ENCODE measurements at regions not wholly inside any gene's neighbourhood (a gene's known extent, or its start where the extent isn't known, plus 50 kb on each side); places are given as distances from the start of the nearest gene placed in this dataset.
"Not testable (repeated sequence)": the region's sequence is repeated elsewhere in the genome, so short reads cannot be mapped to it uniquely, and the experiment has no call there.

DNA sequence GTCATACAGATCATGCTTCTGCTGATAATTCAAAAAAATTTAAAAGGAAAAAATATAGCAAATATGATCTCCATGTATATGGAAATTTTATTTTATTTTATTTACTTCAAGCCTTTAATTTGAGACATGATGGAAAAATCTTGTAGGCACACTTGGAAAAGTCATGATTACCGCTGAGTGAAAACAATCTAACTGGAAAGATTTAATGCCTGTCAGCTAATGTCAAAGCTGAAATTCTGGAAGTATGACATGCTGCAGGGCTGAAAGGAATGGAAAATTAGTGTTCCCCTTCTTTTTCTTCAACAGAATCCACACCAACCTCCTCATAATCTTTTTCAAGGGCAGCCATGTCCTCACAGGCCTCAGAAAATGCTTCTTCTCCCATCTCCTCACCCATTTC is 58.2 kb downstream of the RPRM start:
- DNase-seq = no peak

GRCh38 chr2:153417077-153417476 is 61.5 kb downstream of the RPRM start:
- no peak for DNase-seq

DNA sequence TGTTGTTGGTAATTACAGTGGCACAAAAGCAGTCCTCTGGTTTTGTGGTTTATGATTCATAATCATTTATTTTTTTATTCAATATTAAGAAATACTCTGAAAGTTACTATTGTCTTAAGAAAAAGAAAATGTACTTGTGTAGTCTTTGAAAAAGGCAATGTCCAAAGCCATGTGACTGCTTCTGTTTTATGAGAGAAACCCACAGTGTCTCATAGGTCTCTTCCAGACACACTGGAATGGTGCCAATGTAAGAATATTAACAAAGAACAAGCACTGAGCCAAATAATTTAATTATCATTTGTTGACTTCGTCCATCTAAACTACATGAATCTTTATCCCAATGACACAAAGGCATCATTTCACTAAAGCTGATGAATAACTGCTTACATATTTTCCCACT is 62.5 kb downstream of the RPRM start:
- DNase-seq = no peak

GRCh38 chr2:153408710-153409385 is 69.7 kb downstream of the RPRM start:
- no peak for DNase-seq

GRCh38 chr2:153405196-153405595 is 73.4 kb downstream of the RPRM start:
- no peak for DNase-seq

- no peak for DNase-seq
Observed at GRCh38 chr2:153404792-153405191, 73.8 kb downstream of the RPRM start.

DNA sequence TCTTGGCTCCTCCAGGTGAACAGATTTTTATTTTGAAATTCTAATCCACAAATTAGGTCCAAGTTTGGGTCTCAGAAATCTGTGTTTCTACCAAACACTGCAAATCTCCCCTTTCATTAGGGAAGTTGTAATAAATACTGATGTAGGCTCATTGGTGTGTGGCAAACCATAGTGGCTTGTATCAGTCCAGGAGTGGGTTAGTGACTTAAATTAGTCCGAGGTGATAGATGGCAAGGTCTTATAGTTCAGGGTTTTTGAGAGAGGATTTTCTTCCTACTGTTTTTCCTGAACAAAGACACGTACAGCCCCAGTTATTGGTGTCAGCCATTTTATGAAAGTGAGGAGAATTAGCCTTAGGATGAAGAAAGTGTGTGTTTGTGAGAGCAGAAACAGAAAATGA is 74.6 kb downstream of the RPRM start:
- no peak for DNase-seq

- not testable (repeated sequence) for DNase-seq
Observed at GRCh38 chr2:153403352-153403751, 75.2 kb downstream of the RPRM start.

DNA sequence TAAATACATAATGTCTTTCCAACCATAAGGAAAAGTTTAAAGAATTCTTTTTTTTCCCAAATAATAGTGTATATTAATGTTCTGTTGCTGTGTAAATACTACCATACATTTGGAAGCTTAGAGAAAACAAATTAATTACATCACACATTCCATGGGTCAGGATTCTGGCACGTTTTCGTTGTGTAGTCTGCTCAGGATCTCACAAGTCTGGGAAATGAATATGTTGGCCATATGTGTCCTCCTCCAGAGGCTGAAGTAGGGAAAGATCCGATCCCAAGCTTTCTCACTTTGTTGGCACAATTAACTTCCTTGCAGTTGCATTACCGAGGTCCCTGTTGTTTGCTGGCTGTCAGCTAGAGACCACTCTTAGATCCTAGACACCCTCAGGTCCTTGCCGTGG is 83.9 kb downstream of the RPRM start:
- no peak for DNase-seq

GRCh38 chr2:153394247-153394646 is 84.3 kb downstream of the RPRM start:
- DNase-seq = no peak

DNA sequence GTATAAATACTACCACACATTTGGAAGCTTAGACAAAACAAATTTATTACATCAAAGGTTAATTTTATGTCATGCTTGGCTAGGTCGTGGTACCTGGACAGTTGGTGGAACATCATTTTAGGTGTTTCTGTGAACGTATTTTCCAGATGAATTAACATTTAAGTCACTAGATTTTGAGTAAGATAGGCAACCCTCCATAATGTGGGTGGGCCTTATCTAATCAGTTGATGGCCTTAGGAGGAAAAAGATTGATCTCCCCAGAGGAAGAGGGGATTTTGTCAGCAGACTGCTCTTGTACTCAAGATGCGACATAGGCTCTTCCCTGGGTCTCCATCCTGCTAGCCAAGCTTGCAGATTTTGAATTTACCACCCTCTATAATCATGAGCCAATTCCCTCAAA is 85.0 kb downstream of the RPRM start:
- no peak for DNase-seq

GRCh38 chr2:153391131-153391530 is 87.4 kb downstream of the RPRM start:
- no peak for DNase-seq

DNA sequence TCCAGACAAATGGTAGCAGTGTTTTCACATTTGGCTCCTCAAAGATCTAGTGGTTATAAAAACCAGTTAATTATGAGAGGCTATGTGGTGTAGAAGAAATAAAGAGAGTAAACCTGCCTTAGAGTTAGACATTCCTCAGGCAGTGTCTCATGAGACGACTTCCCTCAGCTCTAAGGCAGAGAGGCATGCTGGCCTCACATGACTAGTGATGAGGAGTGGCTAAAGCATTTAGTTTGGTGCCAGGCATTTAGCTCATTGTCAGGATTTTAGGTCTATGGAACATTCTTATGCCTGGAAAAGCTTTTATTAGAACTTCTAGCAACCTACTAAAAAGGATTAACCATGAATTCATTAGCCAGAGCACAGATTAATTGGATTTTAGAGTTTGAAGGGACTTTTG is 90.3 kb downstream of the RPRM start:
- DNase-seq = no peak

- no peak for DNase-seq
Observed at GRCh38 chr2:153387203-153387602, 91.4 kb downstream of the RPRM start.

GRCh38 chr2:153386481-153386897 is 92.1 kb downstream of the RPRM start:
- DNase-seq = no peak

DNA sequence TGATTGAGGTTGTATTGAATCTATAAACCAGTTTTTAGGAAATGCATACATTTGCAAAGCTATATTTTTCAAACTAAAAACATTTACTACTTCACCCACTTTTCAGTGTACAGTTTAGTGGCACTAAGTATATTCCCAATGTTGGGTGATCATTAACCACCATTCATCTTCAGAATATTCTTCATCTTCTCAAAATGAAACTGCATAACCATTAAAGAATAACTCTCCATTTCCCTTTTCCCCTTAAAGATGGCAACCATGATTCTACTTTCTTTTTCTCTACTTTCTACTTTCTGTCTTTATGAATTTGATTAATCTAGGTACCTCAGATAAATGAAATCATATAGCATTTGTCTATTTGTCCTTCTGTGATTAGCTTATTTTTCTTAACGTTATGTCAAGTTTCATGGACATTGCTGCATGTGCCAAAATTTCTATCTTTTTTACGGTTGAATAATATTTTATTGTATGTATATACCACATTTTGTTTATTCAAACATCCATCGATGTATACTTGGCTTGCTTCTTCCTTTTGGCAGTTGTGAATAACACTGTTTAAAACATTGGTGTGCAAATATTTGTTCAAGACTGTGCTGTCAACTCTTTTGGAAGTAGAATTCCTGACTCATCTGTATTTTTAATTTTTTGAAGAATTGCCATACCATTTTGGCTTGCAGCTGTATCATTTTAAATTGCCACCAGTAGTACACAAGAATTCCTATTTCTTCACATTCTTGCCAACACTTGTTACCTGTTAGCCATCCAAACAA is 104.9 kb downstream of the RPRM start:
- no peak for DNase-seq

DNA sequence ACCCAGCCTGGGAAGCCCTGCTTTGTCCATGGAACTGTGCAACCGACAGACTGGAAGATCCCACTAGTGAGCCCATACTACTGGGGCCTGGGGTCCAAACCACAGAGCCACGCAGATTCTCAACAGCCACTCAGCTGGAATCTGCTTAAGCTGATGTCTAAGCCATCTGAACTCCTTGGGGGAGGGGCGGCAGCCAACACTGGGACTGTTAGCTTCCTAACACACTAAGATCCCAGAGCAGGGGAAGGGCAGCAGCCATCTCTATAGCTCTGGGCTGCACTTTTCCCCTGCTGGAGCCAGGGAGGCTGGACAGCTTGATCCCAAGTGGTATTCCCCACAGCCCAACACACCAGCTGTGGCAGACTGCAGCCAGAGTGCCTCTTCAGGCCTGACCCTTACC is 118.3 kb downstream of the RPRM start:
- DNase-seq = no peak

- DNase-seq = no peak
Observed at GRCh38 chr2:153354377-153354776, 124.2 kb downstream of the RPRM start.

GRCh38 chr2:153349603-153350002 is 129.0 kb downstream of the RPRM start:
- DNase-seq = no peak

DNA sequence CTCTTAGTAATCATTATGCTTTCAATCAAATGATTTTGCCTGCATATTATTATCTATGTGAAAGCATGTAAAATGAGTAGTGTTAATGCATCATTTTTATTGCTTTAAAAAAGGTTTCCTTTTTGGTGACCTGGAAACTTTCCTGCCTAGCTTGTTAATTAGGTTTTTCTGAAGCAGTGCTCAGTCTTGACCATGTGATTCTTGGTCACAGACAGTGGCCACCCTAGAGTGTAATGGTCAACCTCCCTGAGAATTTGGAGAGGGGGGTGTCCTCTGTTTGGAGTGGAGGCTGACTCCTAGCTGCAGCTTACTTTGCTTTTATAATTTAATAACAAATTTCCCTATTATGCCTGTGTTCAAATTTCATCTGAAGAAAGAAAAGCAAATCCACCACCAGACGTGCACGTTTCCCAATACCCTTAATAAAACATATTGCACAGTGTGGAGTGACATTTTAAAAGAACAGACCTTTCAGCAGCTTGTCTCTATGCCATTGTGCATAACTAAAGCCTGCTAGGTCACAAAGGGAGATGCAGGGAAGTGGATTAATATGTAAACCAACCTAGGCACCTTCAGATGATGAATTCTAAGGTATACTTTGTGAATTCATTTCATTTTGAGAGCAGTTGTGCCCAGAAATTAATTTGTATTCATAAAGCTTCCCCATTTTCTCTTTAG is 130.6 kb downstream of the RPRM start:
- no peak for DNase-seq

GRCh38 chr2:153320879-153321278 is 157.7 kb downstream of the RPRM start:
- no peak for DNase-seq

GRCh38 chr2:153311432-153311831 is 167.1 kb downstream of the RPRM start:
- DNase-seq = no peak

DNA sequence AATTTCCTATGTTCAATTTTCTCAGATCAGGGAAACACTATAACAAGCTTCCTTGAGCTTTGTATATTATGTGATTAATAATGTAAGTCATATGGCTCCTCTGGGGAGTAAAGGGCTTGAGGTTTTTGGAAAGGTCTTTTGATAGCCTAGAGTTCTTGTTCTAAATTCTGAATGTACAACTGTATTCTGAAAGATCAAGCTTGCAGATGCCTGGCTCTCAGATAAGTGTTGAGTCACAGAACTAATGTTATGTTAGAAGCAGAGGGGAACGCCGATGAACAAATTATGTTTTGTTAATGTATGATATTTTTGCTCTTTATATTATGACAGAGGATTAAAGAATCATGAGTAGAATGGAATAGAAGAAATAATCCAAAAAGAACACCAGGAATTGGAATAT is 170.1 kb downstream of the RPRM start:
- no peak for DNase-seq

- no peak for DNase-seq
Observed at GRCh38 chr2:153307223-153307622, 171.3 kb downstream of the RPRM start.
